ENCODE measurements at regions not wholly inside any gene's neighbourhood (a gene's known extent, or its start where the extent isn't known, plus 50 kb on each side); places are given as distances from the start of the nearest gene placed in this dataset.

DNA sequence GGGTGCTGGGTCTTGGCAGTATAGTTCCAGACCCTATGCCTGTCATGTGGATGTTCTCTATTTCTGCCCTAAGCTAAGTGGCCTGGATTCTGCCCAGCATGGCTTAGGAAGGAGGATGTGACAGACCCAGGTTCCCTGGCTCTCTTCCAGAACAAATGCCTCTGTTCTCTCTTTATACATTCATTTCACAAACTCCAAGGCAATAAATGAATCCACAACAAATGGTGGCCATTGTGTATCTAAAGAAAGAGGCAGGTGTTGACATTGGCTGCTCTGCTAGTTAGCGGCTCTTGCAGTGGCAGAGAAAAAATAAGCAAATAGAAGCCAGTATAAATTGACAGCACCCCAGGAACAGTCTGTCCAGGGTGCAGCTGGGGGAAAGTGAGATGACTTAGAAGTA is 298.6 kb downstream of the SUCLG1 start:
- TF ChIP-seq, protein P1, sequence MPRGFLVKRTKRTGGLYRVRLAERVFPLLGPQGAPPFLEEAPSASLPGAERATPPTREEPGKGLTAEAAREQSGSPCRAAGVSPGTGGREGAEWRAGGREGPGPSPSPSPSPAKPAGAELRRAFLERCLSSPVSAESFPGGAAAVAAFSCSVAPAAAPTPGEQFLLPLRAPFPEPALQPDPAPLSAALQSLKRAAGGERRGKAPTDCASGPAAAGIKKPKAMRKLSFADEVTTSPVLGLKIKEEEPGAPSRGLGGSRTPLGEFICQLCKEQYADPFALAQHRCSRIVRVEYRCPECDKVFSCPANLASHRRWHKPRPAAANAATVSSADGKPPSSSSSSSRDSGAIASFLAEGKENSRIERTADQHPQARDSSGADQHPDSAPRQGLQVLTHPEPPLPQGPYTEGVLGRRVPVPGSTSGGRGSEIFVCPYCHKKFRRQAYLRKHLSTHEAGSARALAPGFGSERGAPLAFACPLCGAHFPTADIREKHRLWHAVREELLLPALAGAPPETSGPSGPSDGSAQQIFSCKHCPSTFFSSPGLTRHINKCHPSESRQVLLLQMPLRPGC (tag by site-specific recombination; IDR thresholded peaks at IDR 0.05), result no peak
- TF ChIP-seq, protein P2, sequence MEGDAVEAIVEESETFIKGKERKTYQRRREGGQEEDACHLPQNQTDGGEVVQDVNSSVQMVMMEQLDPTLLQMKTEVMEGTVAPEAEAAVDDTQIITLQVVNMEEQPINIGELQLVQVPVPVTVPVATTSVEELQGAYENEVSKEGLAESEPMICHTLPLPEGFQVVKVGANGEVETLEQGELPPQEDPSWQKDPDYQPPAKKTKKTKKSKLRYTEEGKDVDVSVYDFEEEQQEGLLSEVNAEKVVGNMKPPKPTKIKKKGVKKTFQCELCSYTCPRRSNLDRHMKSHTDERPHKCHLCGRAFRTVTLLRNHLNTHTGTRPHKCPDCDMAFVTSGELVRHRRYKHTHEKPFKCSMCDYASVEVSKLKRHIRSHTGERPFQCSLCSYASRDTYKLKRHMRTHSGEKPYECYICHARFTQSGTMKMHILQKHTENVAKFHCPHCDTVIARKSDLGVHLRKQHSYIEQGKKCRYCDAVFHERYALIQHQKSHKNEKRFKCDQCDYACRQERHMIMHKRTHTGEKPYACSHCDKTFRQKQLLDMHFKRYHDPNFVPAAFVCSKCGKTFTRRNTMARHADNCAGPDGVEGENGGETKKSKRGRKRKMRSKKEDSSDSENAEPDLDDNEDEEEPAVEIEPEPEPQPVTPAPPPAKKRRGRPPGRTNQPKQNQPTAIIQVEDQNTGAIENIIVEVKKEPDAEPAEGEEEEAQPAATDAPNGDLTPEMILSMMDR (tag by site-specific recombination; IDR thresholded peaks at IDR 0.05), result no peak
- no peak for TF ChIP-seq ZNF785 (tag by site-specific recombination; IDR thresholded peaks at IDR 0.05)

Data from HEK293 (cell line).